Loucy (cell line): ENCODE measurements at regions not wholly inside any gene's neighbourhood (a gene's known extent, or its start where the extent isn't known, plus 50 kb on each side); places are given as distances from the start of the nearest gene placed in this dataset.

Experiments used
- H2AFZ ChIP-seq: fragments of 200-600 bp; sonication (generic); 2 replicates; pipeline ENCODE4 v1.6.0; 2016; ENCODE audit warnings: antibody characterized with exemption, mild to moderate bottlenecking, low read length, moderate library complexity
- H3F3A ChIP-seq: fragments of 200-600 bp; 2 replicates; pipeline ENCODE4 v1.6.0; 2016; ENCODE audit warnings: antibody characterized with exemption, low read depth, mild to moderate bottlenecking
- H3K27me3 ChIP-seq: fragments of 200-600 bp; sonication (generic); 2 replicates; pipeline ENCODE4 v1.6.1; 2014; ENCODE audit warnings: low read length, mild to moderate bottlenecking; ENCODE audit not compliant: insufficient read depth, poor library complexity, severe bottlenecking
- H3K36me3 ChIP-seq: fragments of 200-600 bp; sonication (generic); 2 replicates; pipeline ENCODE4 v1.6.1; 2016; ENCODE audit warnings: low read length; ENCODE audit not compliant: insufficient read depth
- H3K4me1 ChIP-seq: fragments of 200-600 bp; sonication (generic); 2 replicates; pipeline ENCODE4 v1.5.1; 2014; ENCODE audit warnings: low read length, mild to moderate bottlenecking; ENCODE audit not compliant: insufficient read depth, poor library complexity, severe bottlenecking
- H3K4me2 ChIP-seq: fragments of 200-600 bp; sonication (generic); 2 replicates; pipeline ENCODE4 v1.6.0; 2014; ENCODE audit warnings: antibody characterized with exemption, low read length, low read depth, mild to moderate bottlenecking; ENCODE audit not compliant: poor library complexity, severe bottlenecking
- H3K4me3 ChIP-seq: fragments of 200-600 bp; sonication (generic); 2 replicates; pipeline ENCODE4 v1.5.1; 2014; ENCODE audit warnings: low read length, mild to moderate bottlenecking, mixed read lengths; ENCODE audit not compliant: poor library complexity, severe bottlenecking
- H3K79me2 ChIP-seq: fragments of 200-600 bp; sonication (generic); 2 replicates; pipeline ENCODE4 v1.6.1; 2014; ENCODE audit warnings: low read length; ENCODE audit not compliant: insufficient read depth
- H3K9ac ChIP-seq: fragments of 200-600 bp; sonication (generic); 2 replicates; pipeline ENCODE4 v1.6.0; 2014; ENCODE audit warnings: mild to moderate bottlenecking, low read depth, low read length, moderate library complexity; ENCODE audit not compliant: poor library complexity, severe bottlenecking
- H3K9me2 ChIP-seq: fragments of 200-600 bp; sonication (generic); replicated peaks from 2 replicates; pipeline ENCODE4 v1.6.1; 2016; ENCODE audit warnings: low read depth, low read length, mixed read lengths
- H3K9me3 ChIP-seq: fragments of 200-600 bp; sonication (generic); 2 replicates; pipeline ENCODE4 v1.6.1; 2014; ENCODE audit warnings: mild to moderate bottlenecking, antibody characterized with exemption, low read length, low read depth; ENCODE audit not compliant: insufficient read depth
- H4K20me1 ChIP-seq: fragments of 200-600 bp; sonication (generic); 2 replicates; pipeline ENCODE4 v1.6.0; 2014; ENCODE audit warnings: antibody characterized with exemption, low read length, mild to moderate bottlenecking; ENCODE audit not compliant: insufficient read depth, poor library complexity, severe bottlenecking
- CTCF ChIP-seq: fragments of 200-600 bp; sonication (generic); conservative IDR thresholded peaks from 2 replicates; pipeline ENCODE4 v1.5.1; 2014; ENCODE audit warnings: mild to moderate bottlenecking, antibody characterized with exemption, low read length
- EZH2phosphoT487 ChIP-seq: fragments of 200-600 bp; IDR thresholded peaks from 2 replicates; pipeline ENCODE4 v1.6.1; 2018; ENCODE audit warnings: antibody characterized with exemption, mild to moderate bottlenecking, moderate library complexity, borderline replicate concordance

GRCh38 chr5:53369681-53370080 lies 110.7 kb upstream of the FST start:
- Histone ChIP-seq H3K36me3 (no peaks in the 10 kb centered on the region), H3K4me1 (peaks cover 4% of the 10 kb centered on the region), H3K4me3 (no peak overlapping the region), H4K20me1 (no peaks in the 10 kb centered on the region), H3K9ac (no peak overlapping the region), H3K9me3 (no peaks in the 10 kb centered on the region), H3K4me2 (no peak overlapping the region), H3K9me2 (no peaks in the 10 kb centered on the region), H3K27me3 (no peaks in the 10 kb centered on the region), H3F3A (no peaks in the 10 kb centered on the region), H2AFZ (no peak overlapping the region), H3K79me2 (no peaks in the 10 kb centered on the region)
- TF ChIP-seq CTCF (no peak), EZH2phosphoT487 (no peak)

GRCh38 chr5:53373451-53374158 lies 106.8 kb upstream of the FST start:
- Histone ChIP-seq H3K27me3 (no peaks in the 10 kb centered on the region), H3K36me3 (no peaks in the 10 kb centered on the region), H2AFZ (no peak overlapping the region), H3K9me3 (no peaks in the 10 kb centered on the region), H3K9me2 (no peaks in the 10 kb centered on the region), H3K9ac (no peak overlapping the region), H3K4me3 (no peak overlapping the region), H3F3A (no peaks in the 10 kb centered on the region), H3K4me1 (peaks cover 4% of the 10 kb centered on the region), H3K4me2 (no peak overlapping the region), H4K20me1 (no peaks in the 10 kb centered on the region), H3K79me2 (no peaks in the 10 kb centered on the region)
- TF ChIP-seq EZH2phosphoT487 (no peak), CTCF (no peak)

DNA sequence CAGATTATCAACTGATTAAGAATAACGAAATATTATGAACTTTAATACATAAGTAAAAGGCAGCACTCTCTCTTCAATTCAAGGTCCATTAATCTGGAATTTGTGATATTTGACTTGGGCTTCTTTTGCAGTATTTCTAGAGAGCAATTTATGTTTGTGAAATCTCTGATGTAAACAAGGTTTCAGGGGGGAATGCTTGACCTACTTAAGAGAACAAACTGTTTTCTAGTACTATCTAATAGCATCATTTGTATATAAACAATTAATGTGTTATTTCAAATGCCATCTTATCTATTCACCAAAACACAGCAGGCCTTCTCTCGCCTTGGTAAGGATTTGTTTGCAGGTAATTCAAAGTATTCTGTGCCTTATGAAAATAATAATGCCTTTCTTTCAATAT lies 103.6 kb upstream of the FST start:
- no peaks in the 10 kb centered on the region for H3K36me3 ChIP-seq
- no peaks in the 10 kb centered on the region for H4K20me1 ChIP-seq
- H3K4me3 ChIP-seq, result no peak overlapping the region
- no peak overlapping the region for H2AFZ ChIP-seq
- H3K27me3 ChIP-seq, result no peaks in the 10 kb centered on the region
- no peak overlapping the region for H3K9ac ChIP-seq
- TF ChIP-seq EZH2phosphoT487, result no peak
- no peak for TF ChIP-seq CTCF
- no peaks in the 10 kb centered on the region for H3K9me3 ChIP-seq
- H3K4me2 ChIP-seq, result no peak overlapping the region
- no peaks in the 10 kb centered on the region for H3F3A ChIP-seq
- no peaks in the 10 kb centered on the region for H3K9me2 ChIP-seq
- peaks cover 4% of the 10 kb centered on the region for H3K4me1 ChIP-seq
- no peaks in the 10 kb centered on the region for H3K79me2 ChIP-seq
